Inflammatory macrophage treated with lipopolysaccharide for 4 hours (primary cell): ENCODE measurements at regions not wholly inside any gene's neighbourhood (a gene's known extent, or its start where the extent isn't known, plus 50 kb on each side); places are given as distances from the start of the nearest gene placed in this dataset.
"Not testable (repeated sequence)": the region's sequence is repeated elsewhere in the genome, so short reads cannot be mapped to it uniquely, and the experiment has no call there.

Experiments used
- DNase-seq: peaks from one replicate; pipeline ENCODE4 v3.0.0-alpha.2; 2020

DNA sequence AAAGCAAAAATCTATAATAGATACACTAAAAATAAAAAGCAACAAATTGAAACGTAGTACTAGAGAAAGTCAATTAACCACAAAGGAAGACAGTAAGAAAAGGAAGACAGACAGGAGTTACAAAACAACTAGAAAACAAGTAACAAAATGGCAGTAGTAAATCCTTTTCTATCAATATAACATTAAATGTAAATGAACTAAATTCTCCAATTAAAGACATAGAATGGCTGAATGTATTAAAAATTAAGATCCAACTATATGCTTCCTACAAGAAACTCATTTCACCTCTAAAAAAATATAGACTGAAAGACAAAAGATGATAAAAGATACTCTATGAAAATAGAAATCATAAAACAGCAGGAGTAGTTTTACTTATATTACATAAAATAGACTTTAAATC is 79.1 kb downstream of the CTH start:
- no peak for DNase-seq

DNA sequence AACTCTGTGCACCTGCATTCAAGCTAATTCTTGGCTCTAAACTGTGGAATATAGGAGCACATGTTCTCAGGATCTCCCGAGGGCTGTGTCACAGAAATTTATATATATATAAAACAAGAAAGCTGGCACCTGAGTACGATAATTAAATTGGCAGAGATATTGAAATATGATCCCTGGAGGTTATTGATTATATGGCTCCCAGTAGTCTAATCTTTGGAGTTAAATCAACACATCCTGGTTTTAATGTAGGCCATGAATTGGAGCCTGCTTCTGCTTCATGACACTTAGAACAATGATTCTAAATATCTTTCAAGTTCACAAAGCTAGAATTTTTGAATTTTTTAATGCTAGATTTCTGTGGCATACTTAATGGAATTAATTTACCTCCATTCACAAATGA is 84.3 kb downstream of the CTH start:
- no peak for DNase-seq

DNA sequence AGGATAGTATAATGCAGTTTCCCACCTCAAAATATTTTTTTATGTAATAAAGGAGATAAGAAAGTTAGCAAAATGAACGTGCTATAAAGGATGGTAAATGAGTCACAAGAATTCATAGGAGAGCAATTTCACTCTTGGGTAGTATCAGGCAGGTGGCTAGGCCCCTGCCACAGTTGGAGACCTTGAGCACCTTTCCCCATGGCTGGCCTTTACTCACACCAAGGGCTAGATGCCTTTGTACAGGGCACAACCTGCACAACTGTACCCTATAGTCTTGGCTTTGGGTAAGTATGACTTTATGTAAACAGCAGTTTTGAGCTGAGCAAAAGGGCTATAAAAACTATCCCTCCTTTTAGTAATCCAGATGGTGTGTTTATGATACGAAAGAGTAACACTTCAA is 85.1 kb downstream of the CTH start:
- DNase-seq: no peak

DNA sequence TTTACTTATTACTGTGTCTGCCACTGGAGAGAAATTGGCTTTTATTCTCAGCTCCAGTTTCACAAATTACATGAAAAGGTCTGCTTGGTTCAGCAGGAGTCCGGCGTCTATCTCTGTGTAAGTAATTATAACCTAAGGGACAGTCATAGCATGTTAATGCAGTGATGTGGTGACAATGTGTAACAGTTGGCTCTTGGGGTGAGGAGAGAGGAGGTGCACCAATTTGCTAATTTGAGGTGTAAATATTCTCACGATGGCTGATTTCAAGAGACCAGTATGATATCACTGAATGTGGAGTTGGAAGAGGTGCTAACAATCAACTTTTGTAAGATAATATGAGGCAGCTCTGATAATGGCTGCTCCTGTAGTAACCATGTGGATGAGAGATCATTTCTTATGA is 86.1 kb downstream of the CTH start:
- DNase-seq: no peak

DNA sequence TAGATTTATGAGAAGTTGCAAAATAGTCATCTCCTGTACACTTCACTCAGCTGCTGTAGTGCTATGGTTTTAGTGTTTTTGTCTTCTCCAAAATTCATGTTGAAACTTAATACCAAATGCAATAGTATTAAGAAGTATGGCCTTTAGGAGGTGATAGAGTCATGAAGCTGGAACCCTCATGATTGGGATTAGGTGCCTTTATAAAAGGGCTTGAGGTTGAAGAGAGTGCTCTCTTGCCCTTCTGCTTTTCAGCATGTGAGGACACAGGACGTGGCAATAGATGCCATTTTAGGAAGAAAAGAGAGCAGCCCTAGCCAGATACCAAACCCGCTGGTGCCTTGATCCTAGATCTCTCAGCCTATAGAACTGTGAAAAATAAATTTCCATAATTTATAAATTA is 87.6 kb downstream of the CTH start:
- no peak for DNase-seq

DNA sequence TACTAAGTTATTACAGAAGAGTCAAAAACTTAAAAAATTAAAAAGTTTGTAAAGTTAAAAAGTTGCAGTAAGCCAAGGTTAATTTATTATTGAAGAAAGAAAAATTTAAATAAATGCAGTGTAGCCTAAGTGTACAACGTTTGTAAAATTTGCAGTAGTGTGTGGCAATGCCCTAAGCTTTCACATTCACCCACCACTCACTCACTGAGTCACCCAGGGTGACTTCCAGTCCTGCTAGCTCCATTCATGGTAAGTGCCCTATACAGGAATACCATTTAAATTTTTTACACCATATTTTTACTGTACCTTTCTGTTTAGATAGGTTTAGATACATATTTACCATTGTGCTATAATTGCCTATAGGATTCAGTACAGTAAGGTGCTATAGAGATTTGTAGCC is 88.6 kb downstream of the CTH start:
- DNase-seq: peak; percentile 83

DNA sequence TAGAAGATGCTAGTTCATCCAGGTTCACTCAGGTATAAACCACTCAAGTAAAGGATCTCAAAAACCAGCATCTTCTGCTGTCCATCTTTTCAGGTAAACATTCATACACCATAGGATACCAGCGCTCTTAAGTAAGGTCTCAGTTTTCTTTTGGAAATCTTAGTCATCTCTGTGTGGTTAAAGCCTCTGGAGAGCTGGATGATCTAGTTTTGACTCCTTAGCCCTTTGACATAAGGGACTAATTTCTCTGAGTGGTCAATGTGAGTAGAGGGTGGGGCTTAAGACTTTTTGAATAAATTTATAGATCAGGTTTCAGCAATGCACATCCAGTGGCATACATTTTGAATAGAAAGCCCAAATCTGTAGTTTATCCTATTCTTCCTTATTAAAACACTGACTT is 92.3 kb downstream of the CTH start:
- DNase-seq: no peak

DNA sequence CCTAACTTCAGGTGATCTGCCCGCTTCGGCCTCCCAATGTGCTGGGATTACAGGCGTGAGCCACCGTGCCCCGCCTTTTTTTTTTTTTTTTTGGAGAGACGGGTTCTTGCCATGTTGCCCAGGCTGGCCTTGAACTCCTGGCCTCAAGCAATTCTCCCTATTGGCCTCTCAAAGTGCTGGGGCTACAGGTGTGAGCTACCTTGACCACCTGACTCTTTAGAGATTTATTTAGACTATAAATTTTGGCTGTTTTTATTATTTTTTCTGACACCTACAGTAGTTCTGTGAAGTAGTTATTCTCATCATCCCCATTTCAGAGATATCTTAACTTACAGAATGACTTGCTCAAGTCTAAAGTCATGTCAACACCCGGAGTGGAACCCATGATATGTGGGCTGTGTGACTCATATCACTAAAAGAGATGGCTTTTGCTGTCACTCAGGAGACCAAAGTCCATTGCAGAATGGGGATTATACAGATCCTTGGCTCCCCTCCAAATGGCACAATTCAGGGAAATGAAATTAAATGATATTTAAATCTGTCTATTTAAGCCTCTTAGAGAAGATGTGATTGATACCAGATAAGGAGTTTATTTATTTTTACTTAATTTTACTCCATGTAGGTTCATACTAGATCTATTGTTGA is 93.2 kb downstream of the CTH start:
- peak; percentile 92 for DNase-seq

DNA sequence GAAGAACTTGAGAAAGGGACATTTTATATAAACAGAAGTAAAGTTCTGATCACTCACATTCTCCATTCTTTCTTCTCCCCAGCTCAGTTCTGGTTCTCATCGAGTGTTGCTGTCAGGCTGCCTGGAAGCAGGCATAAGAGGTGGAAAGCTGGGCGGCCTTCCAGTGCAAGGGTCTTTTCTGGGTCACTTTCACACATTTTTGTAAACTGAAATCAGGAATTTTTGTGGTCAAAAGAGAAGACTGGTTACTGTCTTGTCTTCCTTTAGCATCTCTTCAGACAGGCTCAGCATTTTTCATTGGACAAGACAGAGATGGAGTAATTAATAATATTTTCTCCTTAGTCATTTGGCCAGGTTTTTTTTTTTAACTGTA is 93.7 kb downstream of the CTH start:
- no peak for DNase-seq

DNA sequence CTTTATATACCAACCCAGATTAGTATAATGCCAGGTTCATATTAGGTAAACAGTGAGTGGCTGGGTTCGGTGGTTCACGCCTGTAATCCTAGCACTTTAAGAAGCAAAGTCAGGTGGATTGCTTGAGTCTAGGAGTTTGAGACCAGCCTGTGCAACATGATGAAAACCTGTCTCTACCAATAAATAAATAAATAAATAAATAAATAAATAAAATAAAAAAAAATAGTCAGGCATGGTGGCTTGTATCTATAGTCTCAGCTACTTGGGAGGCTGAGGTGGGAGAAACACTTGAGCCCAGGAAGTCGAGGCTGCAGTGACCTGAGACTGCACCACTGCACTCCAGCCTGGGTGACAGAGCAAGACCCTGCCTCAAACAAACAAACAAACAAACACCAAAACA is 96.9 kb downstream of the CTH start:
- DNase-seq: not testable (repeated sequence)

DNA sequence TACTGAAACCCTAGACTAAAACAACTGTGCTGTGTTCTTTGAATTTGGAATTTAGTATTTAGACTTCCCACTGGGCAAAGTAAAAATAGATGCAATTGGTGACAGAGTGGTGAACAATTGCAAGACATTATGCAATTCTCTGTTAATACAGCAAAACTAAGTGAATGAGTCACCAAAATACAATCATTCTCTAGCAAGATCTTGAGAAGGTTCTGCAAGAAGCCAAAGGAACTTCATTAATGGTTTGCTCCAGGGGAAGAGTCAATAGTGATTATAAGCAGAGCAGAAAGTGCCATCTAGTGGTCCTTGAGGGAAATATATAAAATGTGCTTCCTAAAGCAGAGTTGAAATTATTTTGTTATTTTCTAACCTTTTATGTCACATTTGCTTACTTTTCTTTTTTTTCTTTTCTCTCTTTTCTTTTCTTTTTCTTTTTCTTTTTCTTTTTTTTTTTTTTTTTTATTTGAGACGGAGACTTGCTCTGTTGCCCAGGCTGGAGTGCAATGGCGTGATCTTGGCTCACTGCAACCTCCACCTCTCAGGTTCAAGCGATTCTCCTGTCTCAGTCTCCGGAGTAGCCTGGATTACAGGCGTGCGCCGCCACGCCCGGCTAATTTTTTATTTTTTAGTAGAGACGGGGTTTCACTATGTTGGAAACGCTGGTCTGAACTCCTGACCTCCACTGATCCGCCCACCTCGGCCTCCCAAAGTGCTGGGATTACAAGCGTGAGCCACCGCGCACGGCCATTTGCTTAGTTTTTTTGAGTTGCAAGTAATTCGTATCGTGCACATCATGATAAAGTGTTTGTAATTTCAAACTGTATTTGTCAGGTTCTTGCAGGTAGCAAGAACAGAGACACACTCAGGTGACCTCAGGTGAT is 99.2 kb downstream of the CTH start:
- peak; percentile 94 for DNase-seq

DNA sequence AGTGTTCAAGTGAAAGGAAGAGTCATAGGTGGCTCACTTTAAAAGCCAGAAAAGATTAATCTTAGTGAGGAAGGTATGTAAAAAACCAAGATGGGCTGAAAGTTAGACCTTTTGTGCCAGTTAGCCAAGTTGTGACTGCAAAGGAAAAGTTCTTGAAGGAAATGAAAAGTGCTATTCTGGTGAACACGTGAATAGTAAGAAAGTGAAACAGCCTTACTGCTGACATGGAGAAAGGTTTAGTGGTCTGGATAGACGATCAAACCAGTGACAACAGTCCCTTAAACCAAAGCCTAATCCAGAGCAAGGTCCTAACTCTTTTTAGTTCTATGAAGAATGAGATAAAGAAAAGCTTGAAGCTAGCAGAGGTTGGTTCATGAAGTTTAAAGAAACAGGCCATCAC is 106.4 kb downstream of the CTH start:
- no peak for DNase-seq

DNA sequence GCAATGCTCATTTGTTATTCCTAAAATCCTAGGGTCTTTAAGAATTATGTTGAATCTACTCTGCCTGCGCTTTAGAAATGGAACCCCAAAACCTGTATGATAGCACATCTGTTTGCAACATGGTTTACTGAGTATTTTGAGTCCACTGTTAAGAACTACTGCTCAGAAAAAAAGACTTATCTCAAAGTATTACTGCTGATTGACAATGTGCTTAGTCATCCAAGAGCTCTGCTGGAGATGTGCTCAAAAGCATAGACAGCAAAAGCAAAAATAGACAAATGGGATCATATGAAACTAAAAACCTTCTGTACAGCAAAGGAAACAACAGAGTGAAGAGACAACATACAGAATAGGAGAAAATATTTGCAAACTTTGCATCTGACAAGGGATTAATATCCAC is 107.0 kb downstream of the CTH start:
- no peak for DNase-seq

DNA sequence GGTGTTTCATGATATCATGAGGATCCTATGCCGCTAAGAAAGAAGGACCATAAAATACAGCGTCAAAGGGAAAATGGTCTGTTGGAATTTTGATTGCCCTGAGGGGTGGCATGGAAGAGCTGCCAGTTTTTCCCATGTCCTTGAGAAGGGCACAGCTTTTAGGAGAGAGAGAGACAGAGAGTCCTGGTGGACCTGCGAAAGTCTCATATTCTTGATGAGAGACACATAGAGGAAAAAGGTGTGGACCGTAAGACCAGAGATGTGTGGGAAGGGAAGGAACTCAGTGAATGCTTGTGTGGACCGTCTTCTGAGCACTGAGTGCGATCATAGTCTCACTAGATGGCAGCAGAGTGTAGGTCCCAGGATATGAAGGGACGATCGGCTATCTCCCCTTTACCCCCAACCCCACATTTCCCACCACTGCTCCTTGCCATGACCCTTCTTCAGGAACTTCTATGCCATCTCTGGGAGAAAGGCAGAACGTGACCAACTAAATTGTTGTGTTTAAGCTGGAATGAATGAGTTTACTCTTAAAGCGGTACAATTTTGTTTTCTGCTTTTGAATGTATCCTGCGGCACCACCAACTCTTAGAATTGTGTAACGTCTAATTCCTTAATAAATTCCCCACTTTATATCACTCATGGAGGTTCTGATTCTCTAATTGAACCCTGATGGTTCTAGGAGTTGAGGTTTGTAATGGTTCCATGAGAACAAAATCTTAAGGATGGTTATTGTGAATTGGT is 117.7 kb downstream of the CTH start:
- peak; percentile 5 for DNase-seq

DNA sequence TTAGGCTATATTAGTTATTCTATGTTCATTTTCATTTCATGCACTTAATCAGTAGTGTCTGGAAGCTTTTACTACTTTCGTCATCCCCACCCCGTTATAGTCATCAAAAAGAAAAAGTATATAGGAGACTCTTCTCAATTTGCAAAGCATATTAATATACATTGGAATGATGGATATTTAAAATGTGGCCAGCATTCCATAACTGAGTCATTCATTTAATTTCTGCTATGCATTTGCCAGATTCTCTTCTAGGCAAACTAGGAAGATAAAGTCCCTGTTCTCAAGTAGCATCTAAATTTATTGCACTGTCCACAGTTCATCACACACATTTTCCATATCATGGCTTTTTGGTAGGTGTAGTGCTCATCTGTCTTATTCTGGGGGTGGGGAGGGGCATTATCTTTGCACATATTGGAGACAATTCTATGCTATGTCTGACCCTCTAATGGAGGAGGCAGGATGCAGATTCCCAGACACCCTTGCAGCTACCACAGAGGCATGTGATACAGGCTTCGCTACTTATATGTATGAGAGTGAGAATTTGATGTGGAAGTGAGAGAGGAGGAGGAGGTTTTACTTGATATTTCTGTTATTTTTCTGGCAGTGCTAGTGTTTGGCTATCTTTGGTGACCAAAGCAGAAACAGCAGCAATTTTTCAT is 125.8 kb downstream of the CTH start:
- no peak for DNase-seq

DNA sequence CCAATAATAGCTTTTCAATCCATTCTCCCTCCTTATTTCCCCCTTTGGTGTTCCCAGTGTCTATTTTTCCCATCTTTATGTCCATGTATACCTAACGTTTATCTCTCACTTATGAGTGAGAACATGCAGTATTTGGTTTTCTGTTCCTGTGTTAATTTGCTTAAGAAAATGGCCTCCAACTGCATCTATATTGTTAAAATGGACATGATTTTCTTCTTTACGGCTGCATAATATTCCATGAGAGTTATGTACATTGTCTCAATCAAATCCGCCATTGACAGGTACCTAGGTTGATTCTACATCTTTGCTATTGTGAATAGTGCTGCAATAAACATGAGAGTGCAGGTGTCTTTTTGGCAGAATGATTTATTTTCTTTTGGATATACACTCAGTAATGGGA is 126.7 kb downstream of the CTH start:
- no peak for DNase-seq

DNA sequence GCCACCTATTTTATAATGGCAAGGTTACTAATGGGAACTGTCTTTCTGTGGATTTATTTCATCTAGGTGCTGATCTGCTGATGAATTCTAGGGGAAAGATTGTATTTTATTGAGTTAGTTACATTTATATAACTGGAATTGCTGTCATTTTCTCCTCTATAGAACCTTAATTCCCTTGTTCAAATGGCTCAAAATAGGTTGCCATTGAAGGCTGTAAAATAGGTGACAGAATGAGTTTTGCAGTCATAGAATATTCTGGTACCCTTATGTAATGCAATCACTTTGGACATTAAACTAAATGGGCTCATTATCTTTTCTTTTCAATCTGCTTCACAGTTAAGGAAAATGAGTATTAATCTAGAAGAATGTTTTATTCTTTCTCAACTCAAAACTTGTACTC is 131.0 kb downstream of the CTH start:
- DNase-seq: no peak

DNA sequence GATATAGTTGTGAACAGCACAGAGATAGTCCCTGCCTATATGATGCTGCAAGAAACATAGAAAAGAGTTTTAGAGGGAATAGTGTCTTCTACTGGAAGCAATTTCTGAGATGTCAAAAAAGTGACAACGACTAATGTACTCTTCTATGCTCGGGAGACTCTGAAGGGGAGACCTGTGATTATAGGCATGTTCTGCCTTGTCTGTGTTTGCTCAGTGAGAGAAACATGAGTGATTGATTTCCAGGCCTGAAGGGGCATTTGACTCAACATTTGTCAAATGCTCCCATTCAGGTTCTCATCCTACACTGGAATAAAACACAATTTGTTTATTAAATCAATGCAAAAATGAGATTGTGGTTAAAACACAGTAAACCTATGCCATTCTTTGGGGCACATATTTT is 131.8 kb downstream of the CTH start:
- DNase-seq: no peak

DNA sequence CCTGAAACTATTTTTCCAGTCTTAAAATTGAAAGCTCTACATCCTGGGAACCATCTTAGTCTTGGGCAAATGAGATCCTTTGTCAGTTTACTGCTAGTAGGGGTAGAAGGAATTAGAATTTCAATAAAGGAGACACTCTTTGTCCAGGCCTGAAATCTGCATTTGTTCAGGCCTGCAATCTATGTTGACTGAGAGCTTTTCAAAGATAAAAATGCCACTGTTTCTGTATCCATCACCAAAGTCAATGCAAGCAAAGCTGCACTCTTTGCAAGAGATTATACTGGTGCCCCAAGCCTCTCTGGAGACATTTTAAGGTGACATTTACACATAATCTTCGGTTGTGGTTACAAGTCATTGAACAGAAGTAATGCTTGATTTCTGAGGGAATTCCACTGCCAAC is 135.7 kb downstream of the CTH start:
- DNase-seq: no peak

DNA sequence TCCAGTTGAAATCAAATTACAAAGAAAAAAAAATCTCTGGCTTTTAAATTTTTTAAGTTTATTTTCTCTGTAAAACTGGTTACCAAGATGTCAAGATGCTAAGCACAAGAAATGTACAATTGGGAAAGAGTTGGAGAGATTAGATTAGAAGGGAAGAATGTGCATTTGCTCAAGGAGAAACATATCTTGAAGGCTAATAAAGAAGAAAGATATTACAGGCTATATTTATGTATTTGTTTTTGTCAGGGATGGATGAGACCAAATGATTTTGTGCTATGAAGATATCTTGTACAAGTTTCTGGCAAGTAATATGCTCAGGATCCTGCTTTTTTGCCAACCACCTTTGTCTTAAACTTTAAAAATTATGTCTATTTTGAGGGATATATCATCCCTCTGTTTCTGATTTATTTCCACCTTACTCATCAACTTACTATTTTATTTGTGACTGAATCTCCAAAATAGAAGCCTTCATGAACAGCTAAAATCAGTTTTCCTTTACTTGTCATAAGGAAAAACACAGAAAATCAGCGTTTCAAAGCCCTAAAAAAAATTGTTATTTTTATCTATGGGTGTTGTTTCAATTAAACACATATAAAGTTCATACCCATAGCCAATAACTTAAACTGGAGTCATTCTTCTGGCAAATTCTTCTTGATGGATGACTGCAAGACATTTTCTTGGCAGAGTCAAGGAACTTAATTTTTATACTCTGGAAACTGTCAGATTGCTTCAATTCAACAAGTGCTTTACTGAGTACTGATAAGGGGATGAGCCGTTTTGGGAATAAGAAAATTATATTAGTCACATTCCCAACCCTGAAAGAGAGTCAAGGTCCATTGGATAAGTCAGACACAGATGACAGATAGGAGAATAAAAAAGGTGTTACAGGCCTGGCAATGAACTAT is 141.8 kb downstream of the CTH start:
- DNase-seq: no peak

DNA sequence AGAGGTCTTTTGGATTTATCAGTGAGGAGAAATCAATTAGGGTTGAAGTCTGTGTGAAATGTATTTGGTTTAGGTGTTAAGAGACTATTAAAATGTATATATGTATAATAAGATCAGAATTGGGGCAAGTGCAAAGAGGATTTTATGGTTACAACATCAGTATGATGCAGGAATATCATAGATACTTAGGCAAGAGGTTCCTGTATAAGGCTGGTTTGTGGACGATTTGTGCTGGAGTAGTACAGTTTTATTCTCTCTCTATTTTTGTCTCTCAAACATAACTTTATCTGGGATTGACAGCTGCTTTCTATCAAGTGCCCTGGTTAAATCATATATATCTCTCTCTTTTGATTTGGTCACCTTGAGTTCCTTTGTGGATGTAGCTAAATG is 142.5 kb downstream of the CTH start:
- no peak for DNase-seq

DNA sequence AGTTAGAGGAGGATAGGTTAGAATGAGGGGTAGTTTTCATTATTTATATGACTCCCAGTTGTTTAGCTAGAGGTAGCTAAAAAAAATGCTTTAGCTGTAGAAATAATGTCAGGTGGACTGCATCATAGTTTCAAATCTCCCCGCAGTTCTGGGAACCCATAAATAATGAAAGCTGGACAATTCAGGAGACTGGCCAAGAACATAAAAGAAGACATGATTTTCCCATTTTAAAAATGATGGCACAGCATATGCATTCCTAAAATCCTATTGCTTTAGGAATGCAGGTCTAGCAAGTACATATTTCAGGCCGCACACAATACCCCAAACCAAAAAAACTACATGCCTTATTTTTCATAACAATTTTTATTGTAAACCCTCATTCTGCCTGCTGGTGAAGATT is 143.3 kb downstream of the CTH start:
- no peak for DNase-seq

DNA sequence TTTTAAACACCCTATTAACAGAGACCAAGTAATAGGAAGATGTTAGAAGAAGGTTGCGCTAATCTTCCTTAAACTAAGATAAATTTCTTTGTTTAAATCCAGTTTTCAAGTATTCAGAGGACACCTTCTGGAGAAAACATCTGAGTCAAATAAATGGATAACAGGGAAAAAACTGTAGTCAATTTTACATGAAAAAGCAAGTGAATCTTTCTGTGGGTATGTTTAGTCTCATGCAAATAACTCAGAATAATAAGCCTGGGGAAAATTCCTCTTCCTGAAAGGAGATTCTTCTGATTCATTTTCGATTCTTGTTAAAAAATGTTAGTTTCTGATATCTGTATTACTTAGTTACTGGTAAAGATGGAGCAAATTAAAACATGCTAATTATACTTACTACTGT is 145.5 kb downstream of the CTH start:
- DNase-seq: no peak
